GM19351 (cell line): ENCODE measurements at regions not wholly inside any gene's neighbourhood (a gene's known extent, or its start where the extent isn't known, plus 50 kb on each side); places are given as distances from the start of the nearest gene placed in this dataset.

ENCODE experiments used
- ATAC-seq: cut with Tn5 transposase; IDR thresholded peaks from one replicate; pipeline ENCODE4 v1.9.1; 2021; ENCODE audit warnings: mild to moderate bottlenecking, moderate library complexity; ENCODE audit not compliant: unreplicated experiment

- no peak for ATAC-seq
These were observed 57.8 kb upstream of the ZDHHC17 start for GRCh38 chr12:76706101-76706500.

GRCh38 chr12:76706761-76707160, 57.2 kb upstream of the ZDHHC17 start:
- no peak for ATAC-seq

- no peak for ATAC-seq
These were observed 56.1 kb upstream of the ZDHHC17 start for GRCh38 chr12:76707772-76708171.

- no peak for ATAC-seq
These were observed 55.6 kb upstream of the ZDHHC17 start for GRCh38 chr12:76708296-76708695.

- ATAC-seq: no peak
These were observed 52.7 kb upstream of the ZDHHC17 start for GRCh38 chr12:76711241-76711640.

- no peak for ATAC-seq
These were observed 50.8 kb upstream of the ZDHHC17 start for GRCh38 chr12:76713130-76713529.

GRCh38 chr12:76713986-76714385, 49.9 kb upstream of the ZDHHC17 start:
- no peak for ATAC-seq
